ENCODE measurements at regions not wholly inside any gene's neighbourhood (a gene's known extent, or its start where the extent isn't known, plus 50 kb on each side); places are given as distances from the start of the nearest gene placed in this dataset.

DNA sequence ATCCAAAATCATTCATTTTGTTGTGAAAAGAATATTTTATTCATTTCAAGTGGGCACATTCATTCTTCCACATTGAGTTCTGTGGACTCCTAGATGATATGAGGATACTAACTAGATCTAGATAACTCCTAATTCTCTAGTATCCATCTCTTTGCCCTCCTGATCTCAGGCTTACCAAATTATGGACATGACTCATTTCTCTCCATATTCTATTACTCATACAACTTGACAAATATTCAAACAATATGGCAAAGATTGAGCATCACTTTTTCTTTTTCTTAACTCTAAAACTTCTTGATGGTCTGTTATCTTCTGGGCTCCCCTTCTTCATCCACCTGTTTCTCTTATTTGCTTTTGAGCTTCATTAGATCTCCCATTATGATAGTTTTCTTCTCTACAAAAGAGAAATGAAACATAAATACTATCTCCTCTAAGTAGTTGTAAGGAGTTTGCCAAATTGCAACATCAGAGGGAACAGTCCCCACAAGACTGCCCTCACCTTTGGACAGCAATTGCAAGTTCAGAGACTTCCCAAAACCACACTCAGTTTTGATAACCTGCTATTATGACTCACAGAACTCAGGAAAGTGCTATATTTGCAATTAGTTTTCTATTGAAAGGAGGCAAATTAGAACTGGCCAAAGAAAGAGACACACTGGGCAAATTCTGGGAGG lies 422.9 kb downstream of the SPRY1 start:
- no peak for DNase-seq

DNA sequence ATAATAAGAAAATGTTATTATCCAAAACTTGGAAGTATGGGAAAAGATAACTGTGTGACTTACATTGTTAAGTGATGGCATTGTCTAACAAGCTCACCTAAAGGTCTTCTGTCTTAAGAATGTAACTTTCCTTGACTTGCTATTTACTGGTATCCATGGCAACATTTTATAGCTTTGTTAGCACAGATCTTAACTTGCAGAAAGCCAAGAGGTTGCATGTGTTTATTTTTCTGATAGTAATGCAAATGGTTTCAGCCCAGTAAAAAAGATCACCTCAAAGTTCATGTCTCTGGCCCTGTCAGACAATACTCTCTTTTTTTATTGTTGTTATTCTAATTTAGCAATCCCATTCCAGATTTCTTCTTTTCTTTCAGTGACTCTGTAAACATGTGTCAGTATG lies 425.3 kb downstream of the SPRY1 start:
- DNase-seq = no peak

DNA sequence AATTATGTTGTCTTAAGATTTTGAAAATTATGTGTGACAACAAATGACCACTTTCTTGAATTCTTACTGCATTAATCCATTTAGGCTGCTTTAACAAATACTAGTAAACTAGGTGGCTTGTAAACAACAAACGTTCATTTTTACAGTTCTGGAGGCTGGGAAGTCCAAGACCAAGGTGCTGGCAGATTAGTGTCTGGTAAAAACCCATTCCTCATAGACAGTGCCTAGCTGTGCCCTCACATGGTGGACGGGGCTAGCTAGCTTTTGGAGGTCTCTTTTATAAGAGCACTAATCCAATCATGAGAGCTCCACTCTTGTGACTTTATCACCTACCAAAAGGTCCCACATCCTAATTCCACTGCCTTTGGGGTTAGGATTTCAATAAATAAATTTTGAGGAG lies 425.8 kb downstream of the SPRY1 start:
- no peak for DNase-seq

DNA sequence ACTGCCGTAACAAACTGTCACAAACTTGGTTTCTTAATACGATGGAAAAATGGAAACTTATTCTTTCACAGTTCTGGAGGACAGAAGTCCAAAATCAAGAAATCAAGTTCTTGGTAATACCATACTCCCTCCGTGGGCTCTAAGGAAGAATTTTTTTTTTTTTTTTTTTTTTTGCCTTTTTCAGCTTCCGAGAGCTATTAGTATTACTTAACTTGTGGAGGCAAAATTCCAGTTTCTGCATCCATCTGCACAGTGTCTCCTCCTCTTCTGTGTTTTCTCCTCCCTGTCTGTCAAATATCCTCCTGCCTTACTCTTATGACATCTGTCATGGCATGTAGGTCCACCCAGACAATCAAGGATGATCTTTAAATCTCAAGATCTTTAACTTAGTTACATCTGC lies 426.6 kb downstream of the SPRY1 start:
- DNase-seq = no peak

DNA sequence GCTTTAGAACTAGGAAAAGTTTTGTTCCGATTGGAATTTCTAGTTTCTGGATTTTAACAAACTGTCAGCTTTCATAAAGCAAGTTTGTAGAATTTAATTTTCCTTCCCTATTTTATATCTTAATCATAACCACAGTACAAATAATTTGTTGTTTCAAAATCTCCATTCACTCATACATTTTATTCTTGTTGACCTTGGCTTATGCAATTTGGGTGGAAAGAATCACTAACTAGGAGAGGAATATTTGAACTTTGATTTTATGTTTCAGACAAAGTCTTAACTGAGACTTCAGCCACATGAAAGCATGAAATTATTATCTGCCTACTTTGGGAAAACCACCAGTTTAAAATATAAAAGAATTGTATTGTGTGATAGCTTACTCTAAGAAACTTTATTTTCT lies 427.9 kb downstream of the SPRY1 start:
- no peak for DNase-seq

DNA sequence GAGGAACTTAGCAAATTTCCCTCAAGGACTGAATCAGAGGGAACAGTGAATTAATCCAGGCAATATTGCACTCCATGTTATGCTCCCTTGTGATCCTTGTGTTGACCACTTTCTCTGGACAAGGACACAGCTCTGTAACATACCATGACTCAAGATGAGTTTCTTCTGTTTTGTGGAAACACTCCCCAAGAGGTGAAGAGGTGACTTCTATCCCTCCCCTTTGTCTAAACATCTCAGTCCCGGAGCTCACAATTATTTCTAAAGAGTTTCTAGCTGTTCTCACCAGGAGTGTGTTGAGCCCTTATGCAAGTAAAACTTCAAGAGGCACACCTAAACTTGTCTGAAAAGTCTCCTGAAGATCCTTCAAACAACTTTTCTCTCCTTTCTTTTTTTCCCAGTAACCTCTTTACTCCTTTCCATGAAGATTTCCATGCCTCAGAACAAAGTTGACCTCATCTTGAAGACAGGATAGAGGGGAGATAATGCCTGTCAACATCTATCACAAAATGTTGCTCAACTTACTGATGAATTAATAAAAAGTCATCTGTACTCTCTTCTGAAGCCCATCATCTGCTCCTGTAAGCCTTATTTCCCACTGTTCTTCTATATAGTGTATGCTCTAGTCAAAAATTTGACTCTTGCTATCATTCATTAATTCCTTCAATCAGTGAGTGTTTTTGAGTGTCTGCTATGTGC lies 429.1 kb downstream of the SPRY1 start:
- DNase-seq = no peak

DNA sequence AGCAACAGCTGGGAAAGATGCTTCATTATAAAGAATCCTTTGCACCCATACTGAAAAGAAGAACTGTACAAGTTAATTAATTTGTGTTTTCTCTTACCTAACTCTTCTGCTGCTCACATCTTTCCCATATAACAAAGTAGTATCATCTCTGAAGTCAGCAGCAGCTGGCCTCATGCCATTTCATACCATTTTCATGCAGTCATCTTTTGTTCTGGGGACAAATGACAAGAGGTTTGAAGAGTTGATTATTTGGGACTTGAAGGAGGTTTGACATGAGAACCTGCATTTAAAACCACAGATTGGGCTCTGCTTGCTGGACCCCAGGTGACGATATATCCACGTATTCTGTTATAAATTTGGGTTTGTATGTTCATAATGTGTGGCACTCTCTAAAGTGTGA lies 430.3 kb downstream of the SPRY1 start:
- DNase-seq = no peak

DNA sequence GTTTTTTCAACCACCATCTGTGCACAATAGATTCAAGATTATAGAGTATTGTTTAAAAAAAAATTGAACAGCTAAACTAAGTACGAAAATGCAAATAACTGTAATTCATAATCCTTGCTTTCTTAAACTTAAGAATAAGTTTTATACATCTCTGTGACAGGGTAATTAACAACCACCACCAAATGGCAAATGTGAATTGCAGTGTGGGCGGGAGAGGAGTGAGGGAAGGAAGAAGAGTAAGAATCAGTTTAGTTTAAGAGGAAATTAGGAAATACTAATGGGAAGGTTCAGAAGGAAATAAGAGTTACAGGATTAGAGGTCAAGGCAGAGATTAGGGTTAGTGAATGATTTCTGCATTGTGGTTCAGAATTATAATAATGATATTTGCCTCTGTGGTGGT lies 430.9 kb downstream of the SPRY1 start:
- no peak for DNase-seq

DNA sequence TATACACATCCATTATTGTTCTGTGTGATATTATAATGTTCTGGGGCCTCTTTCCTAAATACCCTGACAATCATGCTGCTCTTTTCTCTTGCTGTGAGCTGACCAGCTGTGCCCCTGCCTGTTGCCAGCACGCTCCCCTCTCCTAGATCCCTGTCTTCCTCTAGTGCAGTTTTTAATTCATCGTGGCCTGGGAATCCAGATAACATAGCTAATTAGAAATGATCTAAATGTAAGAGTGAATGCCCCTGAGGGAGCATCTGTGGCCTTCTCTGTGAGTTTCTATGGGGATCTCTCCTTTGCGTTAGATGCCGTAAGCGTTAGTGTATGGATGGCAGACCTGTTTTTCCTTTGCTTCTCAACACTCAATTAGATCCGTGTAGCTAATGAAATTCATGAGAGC lies 434.3 kb downstream of the SPRY1 start:
- no peak for DNase-seq

DNA sequence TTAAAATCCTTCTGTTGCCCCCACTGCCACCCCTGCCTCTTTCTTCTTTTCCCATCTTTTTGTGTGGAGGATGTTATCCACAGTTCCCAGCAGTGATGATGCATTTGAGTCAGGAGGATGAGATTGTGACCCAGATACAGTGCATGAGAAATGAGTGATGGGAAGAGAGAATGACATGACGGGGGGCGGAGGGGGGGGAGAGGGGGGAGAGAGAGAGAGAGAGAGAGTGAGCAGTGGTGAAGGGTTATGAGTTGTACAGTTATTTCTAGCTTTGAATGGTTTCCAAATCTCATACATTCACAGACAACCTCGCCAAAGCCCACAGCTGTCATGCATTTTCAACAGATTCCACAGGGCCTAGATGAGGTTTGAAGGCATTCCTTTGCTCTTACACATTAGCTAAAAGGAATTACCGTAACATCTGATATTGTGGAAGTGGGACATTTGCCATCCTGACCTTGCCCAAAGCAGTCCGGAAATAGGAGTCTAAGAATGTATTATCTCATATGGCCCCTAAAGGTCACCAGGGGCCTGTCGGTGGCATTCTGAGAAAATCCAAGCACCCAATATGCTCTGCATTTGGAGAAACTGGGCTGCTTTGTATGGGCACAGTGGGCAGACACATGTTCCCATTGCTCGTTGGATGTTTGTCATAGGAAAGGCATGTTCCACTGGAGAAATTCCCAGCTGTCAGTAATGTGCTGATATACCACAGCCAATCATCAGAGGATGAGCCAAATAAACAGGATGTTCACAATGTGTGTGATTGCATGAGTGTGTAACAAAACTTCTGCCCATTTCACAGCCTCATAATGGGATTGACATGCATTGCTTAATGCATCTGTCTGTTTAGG lies 435.8 kb downstream of the SPRY1 start:
- DNase-seq = no peak

DNA sequence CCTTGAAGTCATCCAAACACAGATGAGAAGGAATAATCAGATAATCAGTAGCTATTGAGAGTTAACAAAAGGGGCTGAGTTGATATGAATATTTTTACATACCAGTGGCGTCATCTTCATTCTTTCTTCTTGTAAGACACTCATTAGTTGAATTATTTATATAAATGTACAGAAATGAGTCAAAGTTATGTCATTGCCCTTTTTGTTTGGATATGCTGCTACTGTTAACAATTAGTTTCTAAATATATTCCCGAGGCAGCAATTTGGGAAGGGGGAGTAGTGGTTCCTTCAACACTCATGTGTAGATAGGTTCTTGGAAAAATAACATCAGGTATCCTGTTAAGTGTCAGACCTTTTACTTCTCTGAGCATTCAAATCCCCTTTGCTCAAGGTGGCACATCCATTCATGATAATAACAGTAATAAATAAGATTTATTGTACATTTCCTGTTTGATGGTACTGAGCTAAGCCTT lies 436.6 kb downstream of the SPRY1 start:
- no peak for DNase-seq

DNA sequence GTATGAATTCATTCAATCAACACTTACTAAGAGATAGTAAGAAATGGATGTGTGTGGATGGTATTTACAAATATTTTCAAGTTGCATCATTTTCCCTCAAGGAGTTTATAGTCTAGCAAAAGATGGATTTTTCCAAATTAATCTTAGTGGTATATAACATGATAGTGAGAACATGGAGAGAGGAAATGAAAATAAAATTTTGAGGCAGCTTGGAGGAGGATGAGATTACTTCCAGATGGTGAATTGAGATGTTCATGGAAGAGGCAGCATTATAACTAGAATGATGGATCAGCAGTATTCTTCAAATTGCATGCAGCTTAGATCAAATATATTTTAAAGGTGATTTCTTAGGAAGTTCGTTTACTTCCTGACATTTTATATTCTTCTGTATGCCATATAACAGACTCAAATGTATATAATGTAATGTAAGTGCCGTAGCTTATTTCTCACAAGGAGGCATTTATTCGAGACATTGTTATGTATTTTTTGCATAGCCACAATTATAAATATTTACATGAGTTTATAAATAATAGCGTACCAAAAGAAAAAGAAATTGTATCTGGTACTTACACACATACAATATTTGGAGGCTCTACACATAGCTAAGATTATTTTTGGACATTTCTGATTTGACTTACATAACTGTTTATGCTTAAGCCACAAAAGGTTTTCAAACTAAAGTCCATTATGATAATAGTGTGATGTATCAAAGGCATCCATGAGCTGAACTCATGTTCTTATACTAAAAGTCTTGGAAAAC lies 439.4 kb downstream of the SPRY1 start:
- no peak for DNase-seq

DNA sequence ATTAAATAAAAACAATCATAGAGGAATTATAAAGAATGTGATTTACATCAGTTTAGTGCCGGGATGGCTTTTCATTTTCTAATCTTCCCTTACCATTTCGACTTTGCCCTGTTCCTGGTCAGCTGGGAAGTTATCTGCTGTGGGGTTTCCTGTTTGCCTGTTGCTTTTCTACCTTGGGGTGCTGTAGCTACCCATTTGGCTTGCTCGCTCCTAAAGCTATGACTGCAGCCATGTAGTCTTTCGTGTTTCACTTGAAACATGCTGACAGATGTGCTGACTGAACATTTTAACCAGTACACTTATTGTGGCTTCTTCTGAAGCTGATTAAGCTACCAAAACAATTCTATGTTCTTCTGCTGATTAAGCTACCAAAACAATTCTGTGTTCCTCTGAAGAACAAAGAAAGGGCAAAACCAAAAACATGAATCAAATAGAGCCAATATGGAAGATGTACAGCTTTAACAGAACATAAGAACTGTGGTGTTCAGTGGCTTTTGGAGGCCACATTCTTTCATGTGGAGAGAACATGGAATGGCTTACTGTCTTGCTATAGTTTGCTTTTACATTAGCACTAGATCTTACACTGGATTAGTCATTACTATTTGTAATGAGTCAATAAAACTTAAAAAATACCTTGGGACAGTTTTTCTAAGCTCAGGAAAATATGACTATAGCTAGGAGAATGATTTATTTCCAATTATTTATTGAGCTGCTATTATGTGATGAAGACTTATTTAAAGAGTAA lies 440.4 kb downstream of the SPRY1 start:
- no peak for DNase-seq

DNA sequence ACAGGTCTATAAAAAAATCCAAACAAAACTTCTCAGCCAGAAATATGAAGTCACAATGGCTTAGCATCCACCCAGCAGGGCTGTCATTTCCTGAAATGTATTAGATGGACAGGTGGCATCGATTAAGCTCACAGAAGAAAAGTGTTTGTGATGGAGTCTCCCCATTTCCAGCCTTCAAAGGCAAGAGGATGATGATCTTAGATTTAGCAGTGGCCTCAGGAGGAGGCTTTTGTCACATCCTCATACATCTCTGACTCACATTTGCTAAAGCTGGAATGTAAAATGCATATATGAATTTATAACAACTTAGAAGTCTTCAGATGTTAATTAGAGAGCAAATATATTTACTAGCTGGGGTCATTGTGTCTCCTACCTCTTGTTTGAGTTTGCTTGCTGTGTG lies 441.9 kb downstream of the SPRY1 start:
- DNase-seq = no peak

DNA sequence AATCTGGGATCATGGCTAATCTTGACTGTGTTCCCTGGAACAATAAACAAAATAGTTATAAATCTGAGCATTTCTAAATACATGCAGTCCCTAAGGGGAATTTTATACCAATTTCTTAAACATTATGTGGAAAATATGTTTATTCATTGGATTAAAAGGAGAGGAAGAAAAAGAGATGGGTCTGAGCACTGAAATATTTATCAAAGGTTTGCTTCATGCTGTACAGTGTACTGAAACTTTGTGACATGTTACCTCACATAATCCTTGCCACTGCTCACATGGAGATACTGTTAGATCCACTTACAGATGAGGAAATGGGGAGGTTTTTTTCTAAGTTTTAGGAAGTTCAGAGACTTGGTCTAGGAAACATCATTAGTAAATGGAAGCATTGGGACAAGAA lies 443.6 kb downstream of the SPRY1 start:
- DNase-seq = no peak

DNA sequence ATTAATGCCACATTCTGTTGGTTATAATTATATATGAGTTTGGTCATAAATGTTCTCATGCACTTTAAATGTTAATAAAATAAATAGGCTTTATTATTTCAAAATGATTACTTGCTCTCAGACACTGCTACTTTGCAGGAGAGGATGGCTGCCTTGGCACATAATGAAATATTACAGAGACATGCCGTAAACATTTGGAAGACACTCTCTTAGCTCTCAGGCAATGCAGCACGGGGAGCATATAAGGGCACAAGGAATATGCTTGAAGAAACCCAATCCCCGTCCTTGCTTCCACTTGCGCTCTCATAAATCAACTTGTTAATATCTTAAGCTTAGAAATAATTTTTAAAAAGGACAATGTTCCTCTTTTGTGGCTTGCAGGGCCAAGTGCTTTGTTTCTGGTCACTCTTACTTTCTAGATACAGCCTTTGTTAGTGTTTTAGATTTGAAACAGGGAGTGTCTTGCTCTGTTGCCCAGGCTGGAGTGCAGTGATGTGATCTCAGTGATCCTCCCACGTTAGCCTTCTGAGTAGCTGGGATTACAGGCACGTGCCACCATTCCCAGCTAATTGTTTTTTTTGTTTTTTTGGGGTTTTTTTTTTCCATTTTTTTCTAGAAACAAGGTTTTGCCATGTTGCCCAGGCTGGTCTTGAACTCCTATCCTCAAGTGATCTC lies 445.0 kb downstream of the SPRY1 start:
- DNase-seq = no peak

DNA sequence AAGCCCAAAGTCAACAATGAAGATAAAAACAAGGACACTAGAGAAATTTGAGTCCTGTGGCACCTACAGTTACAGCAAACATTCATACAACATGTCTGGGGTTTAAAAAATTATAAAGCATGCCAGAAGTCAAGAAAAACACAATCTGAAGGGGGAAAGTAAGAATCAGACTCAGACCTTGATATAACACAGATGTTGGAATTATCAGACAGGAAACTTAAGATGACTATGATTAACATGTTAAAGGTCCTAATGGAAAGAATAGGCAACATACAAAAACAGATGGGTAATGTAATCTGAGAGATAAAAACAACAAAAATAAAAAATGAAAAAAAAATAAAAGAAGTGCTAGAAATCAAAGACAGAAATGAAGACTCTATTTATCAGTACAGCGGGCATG lies 446.5 kb downstream of the SPRY1 start:
- DNase-seq = no peak

DNA sequence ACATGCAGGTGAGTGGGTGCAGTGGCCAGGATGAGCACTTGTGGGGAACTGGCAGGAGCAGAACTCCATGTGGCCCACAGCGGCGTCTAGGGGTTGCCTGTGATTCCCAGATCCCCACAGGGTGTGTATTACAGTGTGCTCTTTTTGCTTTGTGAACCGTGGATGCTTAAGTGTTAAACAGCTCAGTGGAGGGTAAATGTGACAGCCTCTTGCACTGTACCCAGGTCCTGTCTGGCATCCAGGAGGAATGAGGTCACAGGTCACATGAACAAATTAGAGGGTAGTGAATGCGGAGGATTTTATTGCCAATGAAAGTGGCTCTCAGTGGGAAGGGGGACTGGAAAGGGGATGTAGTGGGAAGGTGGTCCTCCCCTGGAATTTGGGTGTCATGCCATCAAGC lies 447.8 kb downstream of the SPRY1 start:
- DNase-seq = no peak

DNA sequence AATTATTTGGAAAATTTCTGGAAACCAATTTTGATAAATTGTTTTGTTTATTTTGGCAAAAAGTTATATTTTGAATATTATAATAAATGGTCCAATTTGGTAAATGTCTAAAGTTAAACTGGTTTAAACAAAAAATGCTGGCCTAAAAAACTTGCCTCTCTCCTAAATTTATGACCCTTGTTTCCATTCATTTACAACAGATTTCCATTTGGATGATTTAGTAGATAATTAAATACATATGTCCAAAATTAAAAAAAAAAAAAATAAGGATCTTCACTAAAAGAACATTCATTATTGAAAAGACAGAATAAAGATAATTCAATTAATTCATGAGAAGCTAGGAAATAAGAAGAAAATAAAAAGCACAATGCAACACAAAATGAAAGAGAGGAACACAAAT lies 449.5 kb downstream of the SPRY1 start:
- no peak for DNase-seq

DNA sequence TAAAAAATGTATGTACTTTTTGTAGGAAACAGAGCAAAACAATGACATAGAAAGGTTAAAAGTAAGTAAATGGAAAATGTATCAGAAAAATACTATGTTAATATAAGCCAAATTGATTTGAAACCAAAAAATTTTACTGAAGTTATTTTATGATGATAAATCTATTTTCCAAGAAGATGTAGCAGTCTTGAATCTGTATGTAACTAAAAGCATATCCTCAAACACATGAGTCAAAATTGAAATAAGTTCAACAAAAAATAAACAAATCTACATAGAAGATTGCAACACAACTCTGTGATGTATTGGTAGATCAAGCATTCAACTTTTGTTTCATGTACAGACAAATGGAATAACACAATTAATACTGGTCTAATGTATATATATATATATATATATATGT lies 450.0 kb downstream of the SPRY1 start:
- no peak for DNase-seq

DNA sequence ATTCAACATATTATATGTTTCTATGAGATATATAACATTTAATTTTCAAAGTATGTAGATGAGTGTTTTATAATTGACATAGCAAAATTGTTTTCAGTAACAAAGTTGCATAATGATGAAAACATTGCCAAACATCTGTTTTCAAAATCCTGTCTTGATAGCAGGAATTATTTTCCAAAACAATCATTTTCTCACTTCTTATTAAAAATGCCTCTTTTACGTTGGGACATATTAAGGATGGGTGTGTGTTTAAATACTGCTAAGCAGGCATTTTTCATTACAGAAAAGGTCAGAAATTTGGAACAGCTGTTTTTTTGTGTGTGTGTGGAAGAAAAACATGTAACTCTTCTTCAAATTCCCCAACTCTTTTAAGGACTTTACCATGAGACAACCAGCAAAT lies 452.0 kb downstream of the SPRY1 start:
- DNase-seq = no peak

DNA sequence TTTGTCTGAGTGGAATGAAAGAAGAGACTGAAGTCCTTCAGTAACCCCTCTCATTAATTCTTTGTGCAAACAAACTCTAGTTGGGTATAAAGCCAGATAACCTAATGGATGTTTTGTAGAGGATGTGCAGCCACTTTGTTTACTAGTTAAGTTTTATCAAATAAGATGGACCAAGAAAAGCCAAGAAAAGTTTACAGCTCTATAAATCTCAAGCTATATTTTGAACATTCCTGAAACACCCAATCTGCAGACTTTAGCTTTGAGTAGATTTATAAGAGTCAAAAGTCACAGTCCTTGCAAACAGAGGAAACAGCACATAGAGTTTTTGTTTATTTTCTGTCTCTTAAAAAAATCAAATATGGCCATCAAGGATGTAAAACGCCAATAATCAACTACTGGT lies 452.9 kb downstream of the SPRY1 start:
- DNase-seq = no peak

Data from effector CD4-positive, alpha-beta T cell (primary cell).